HEK293T (cell line): ENCODE measurements at regions not wholly inside any gene's neighbourhood (a gene's known extent, or its start where the extent isn't known, plus 50 kb on each side); places are given as distances from the start of the nearest gene placed in this dataset.

Experiments used
- CTCF ChIA-PET: fragments of 350-600 bp; formaldehyde crosslinking; extraction: SDS; loops from one replicate; lab custom pipeline; 2021; ENCODE audit warnings: antibody characterized with exemption, inconsistent platforms; lab: Yijun Ruan, JAX
- POLR2A ChIA-PET: fragments of 350-600 bp; formaldehyde crosslinking; extraction: SDS; loops from one replicate; lab custom pipeline; 2020; ENCODE audit warnings: antibody characterized with exemption, inconsistent platforms; lab: Yijun Ruan, JAX
- DNase-seq: peaks from one replicate; pipeline ENCODE4 v3.0.0; 2012; ENCODE audit warnings: mixed read lengths; ENCODE audit errors: extremely low spot score
- ARNT ChIP-seq: fragments of 450-650 bp; IDR thresholded peaks from 2 replicates; pipeline ENCODE4 v1.6.1; 2017; ENCODE audit warnings: mild to moderate bottlenecking
- BHLHE40 ChIP-seq: fragments of 450-650 bp; IDR thresholded peaks from 2 replicates; pipeline ENCODE4 v1.6.1; 2016; ENCODE audit warnings: mild to moderate bottlenecking, moderate library complexity, borderline replicate concordance
- CTBP1 ChIP-seq: fragments of 450-650 bp; IDR thresholded peaks from 2 replicates; pipeline ENCODE4 v1.6.1; 2016; ENCODE audit warnings: borderline replicate concordance
- ELF4 ChIP-seq: fragments of 450-650 bp; IDR thresholded peaks from 2 replicates; pipeline ENCODE4 v1.6.1; 2017; ENCODE audit warnings: antibody characterized with exemption
- FOXA1 ChIP-seq: fragments of 450-650 bp; IDR thresholded peaks from 2 replicates; pipeline ENCODE4 v1.6.1; 2016; ENCODE audit warnings: mild to moderate bottlenecking
- FOXK2 ChIP-seq: fragments of 450-650 bp; IDR thresholded peaks from 2 replicates; pipeline ENCODE4 v1.6.1; 2016; ENCODE audit warnings: mild to moderate bottlenecking
- FOXM1 ChIP-seq: fragments of 450-650 bp; IDR thresholded peaks from 2 replicates; pipeline ENCODE4 v1.6.1; 2017; ENCODE audit warnings: mild to moderate bottlenecking, borderline replicate concordance
- HDGF ChIP-seq: fragments of 450-650 bp; IDR thresholded peaks from 2 replicates; pipeline ENCODE4 v1.6.1; 2017; ENCODE audit warnings: antibody characterized with exemption, borderline replicate concordance
- L3MBTL2 ChIP-seq: fragments of 450-650 bp; conservative IDR thresholded peaks from 2 replicates; pipeline ENCODE4 v1.6.1; 2016; ENCODE audit warnings: mild to moderate bottlenecking
- LEF1 ChIP-seq: fragments of 450-650 bp; IDR thresholded peaks from 2 replicates; pipeline ENCODE4 v1.6.1; 2017; ENCODE audit warnings: mild to moderate bottlenecking, borderline replicate concordance
- NFRKB ChIP-seq: fragments of 450-650 bp; IDR thresholded peaks from 2 replicates; pipeline ENCODE4 v1.6.1; 2016; ENCODE audit warnings: mild to moderate bottlenecking, moderate library complexity
- PKNOX1 ChIP-seq: fragments of 450-650 bp; IDR thresholded peaks from 2 replicates; pipeline ENCODE4 v1.6.1; 2016
- SP1 ChIP-seq: fragments of 450-650 bp; IDR thresholded peaks from 2 replicates; pipeline ENCODE4 v1.6.1; 2017
- SUZ12 ChIP-seq: fragments of 450-650 bp; IDR thresholded peaks from 2 replicates; pipeline ENCODE4 v1.6.1; 2016; ENCODE audit warnings: mild to moderate bottlenecking
- TARDBP ChIP-seq: fragments of 450-650 bp; IDR thresholded peaks from 2 replicates; pipeline ENCODE4 v1.6.1; 2016
- ZNF384 ChIP-seq: fragments of 450-650 bp; IDR thresholded peaks from 2 replicates; pipeline ENCODE4 v1.6.1; 2016

DNA sequence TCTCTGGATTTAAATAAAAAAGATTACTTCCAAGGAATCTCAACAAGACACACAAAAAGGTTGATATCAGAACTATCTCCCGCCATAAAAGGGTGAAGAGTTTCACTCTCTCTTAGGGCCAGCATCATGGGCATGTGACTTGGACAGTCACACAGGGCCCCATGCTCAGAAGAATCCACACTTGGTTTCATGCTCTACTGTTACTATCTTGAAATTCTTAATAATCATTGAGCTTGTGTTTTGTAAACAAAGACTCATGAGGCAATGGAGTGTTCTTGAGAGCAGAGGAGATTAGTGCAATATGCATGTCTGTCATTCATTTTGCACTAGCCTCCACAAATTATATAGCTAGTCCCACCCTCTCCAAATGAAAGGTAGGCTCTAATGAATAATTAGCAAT lies 58.4 kb downstream of the HMHB1 start:
- CTCF ChIA-PET = no interaction called here

GRCh38 chr5:143870871-143871632 lies 59.1 kb downstream of the HMHB1 start:
- CTCF ChIA-PET = no interaction called here
- POLR2A ChIA-PET = no interaction called here

More for the DNA sequence above, 58.4 kb downstream of the HMHB1 start:
- POLR2A ChIA-PET = no interaction called here
- DNase-seq = no peak
- TF ChIP-seq BHLHE40 (no peak), ELF4 (no peak), L3MBTL2 (no peak), TARDBP (no peak), LEF1 (no peak), FOXM1 (no peak), CTBP1 (no peak), ARNT (no peak), FOXA1 (no peak), SP1 (no peak), SUZ12 (no peak), PKNOX1 (no peak), FOXK2 (no peak), HDGF (no peak), ZNF384 (no peak), NFRKB (no peak)

DNA sequence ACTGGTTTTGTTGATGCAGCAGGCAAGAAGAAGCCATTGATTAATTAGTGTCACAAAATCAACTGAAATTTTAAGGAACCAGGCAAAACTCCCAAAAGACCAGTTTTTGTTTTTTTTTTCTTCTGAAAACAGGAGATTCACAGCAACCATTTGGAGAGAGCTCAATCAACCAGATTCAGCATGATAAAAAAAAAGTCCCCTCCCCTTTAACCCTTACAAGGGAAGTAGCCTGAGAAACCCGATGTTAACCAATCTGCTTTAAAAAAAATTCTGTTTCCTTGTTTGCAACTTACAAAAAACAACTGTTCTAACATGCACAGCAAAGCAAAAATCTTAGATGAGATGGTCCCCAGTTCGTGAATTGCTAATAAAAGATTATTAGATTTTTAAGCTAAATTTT lies 59.7 kb downstream of the HMHB1 start:
- no peak for DNase-seq
- ChIA-PET CTCF (no interaction called here), POLR2A (no interaction called here)
- no peak for TF ChIP-seq SP1
- no peak for TF ChIP-seq FOXK2
- TF ChIP-seq L3MBTL2 = no peak
- no peak for TF ChIP-seq CTBP1
- TF ChIP-seq LEF1 = no peak
- no peak for TF ChIP-seq NFRKB
- no peak for TF ChIP-seq HDGF

More at GRCh38 chr5:143870871-143871632, 59.1 kb downstream of the HMHB1 start:
- DNase-seq = no peak
- TF ChIP-seq TARDBP = no peak
- TF ChIP-seq FOXA1 = no peak
- TF ChIP-seq SP1 = no peak
- TF ChIP-seq FOXM1 = no peak
- no peak for TF ChIP-seq HDGF
- no peak for TF ChIP-seq SUZ12
- TF ChIP-seq BHLHE40 = no peak
- no peak for TF ChIP-seq CTBP1
- no peak for TF ChIP-seq ELF4
- no peak for TF ChIP-seq FOXK2
- no peak for TF ChIP-seq ZNF384
- no peak for TF ChIP-seq PKNOX1
- no peak for TF ChIP-seq LEF1
- TF ChIP-seq ARNT = no peak

DNA sequence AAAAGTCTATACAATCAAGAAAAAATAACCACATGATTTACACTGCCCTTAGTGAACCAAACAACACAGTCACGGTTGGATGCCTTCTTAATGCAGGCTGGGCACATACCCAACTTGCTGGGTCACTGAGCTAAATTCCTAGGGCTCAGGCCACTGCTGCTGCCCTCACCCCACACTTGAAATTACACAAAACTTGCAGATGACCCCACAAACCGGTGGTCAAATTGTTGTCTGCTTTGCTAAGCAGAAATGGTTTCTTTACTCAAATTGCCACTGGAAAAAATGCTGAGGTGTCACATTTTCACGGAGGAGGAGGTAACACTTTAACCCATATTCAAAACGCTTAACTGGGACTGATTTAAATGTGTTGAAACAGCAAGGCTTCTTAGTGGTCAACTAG lies 62.4 kb downstream of the HMHB1 start:
- CTCF ChIA-PET = no interaction called here
- TF ChIP-seq PKNOX1 (no peak), SUZ12 (no peak), CTBP1 (no peak), TARDBP (no peak), HDGF (no peak), LEF1 (no peak)
- POLR2A ChIA-PET = no interaction called here
- DNase-seq = no peak

GRCh38 chr5:143877196-143877595 lies 65.2 kb downstream of the HMHB1 start:
- ChIA-PET CTCF (no interaction called here), POLR2A (no interaction called here)
- no peak for TF ChIP-seq CTBP1
- TF ChIP-seq TARDBP = no peak
- no peak for TF ChIP-seq ZNF384
- TF ChIP-seq FOXM1 = no peak
- TF ChIP-seq BHLHE40 = no peak
- no peak for TF ChIP-seq PKNOX1
- TF ChIP-seq FOXA1 = no peak
- TF ChIP-seq HDGF = no peak
- TF ChIP-seq NFRKB = no peak
- no peak for TF ChIP-seq SUZ12
- TF ChIP-seq L3MBTL2 = no peak
- no peak for TF ChIP-seq ELF4
- TF ChIP-seq LEF1 = no peak
- TF ChIP-seq FOXK2 = no peak
- no peak for TF ChIP-seq ARNT
- TF ChIP-seq SP1 = no peak
- DNase-seq = no peak

DNA sequence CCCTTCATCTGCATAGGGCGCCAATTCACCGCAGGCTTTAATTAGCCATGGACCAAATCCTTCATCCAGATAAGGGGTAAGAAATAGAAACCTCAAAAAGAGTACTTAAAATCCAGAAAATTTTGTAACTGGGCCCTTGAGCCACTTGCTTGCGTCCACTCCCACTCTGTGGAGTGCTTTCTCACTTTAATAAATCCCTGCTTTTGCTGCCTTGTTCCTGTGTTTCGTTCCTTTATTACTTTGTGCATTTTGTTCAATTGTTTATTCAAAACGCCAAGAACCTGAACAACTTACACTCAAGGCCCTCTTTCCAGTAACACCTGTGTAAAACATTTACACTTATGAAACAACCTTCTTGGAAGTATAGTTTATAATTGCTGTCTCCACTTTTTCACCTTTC lies 66.5 kb downstream of the HMHB1 start:
- TF ChIP-seq LEF1 (no peak), FOXM1 (no peak), SP1 (no peak), L3MBTL2 (no peak), ELF4 (no peak), BHLHE40 (no peak), SUZ12 (no peak), HDGF (no peak), ZNF384 (no peak), TARDBP (no peak), FOXA1 (no peak)
- DNase-seq = no peak
- POLR2A ChIA-PET = no interaction called here
- CTCF ChIA-PET = no interaction called here
